PFSK-1 (cell line): ENCODE measurements at regions not wholly inside any gene's neighbourhood (a gene's known extent, or its start where the extent isn't known, plus 50 kb on each side); places are given as distances from the start of the nearest gene placed in this dataset.

ENCODE experiments used
- FOXP2 ChIP-seq: optimal IDR thresholded peaks from 2 replicates; pipeline ENCODE3; 2011; ENCODE audit warnings: borderline replicate concordance, control low read depth, inconsistent platforms; ENCODE audit not compliant: insufficient read depth; ENCODE audit errors: extremely low read length, extremely low read depth
- POLR2AphosphoS5 ChIP-seq: IDR thresholded peaks from 2 replicates; pipeline ENCODE4 v1.6.1; 2012; ENCODE audit warnings: low read depth, mild to moderate bottlenecking, control low read depth, low read length, moderate library complexity
- SIN3A ChIP-seq: IDR thresholded peaks from 2 replicates; pipeline ENCODE4 v1.6.1; 2012; ENCODE audit warnings: mild to moderate bottlenecking, low read length, moderate library complexity, borderline replicate concordance; ENCODE audit not compliant: insufficient read depth
- TAF1 ChIP-seq: IDR thresholded peaks from 2 replicates; pipeline ENCODE4 v1.6.1; 2012; ENCODE audit warnings: low read length, control low read depth, borderline replicate concordance; ENCODE audit not compliant: insufficient read depth
- TF ChIP-seq, protein P1 (sequence below), 2 experiments: IDR thresholded peaks; 2 replicates each; pipeline versions ENCODE4 v1.6.1 to v1.8.0; 2011 to 2012; ENCODE audit warnings: low read depth in 2 of 2, low read length in 2 of 2, control low read depth in 1 of 2, inconsistent platforms in 1 of 2, mild to moderate bottlenecking in 1 of 2, moderate library complexity in 1 of 2; ENCODE audit not compliant: insufficient read depth in 1 of 2

DNA sequence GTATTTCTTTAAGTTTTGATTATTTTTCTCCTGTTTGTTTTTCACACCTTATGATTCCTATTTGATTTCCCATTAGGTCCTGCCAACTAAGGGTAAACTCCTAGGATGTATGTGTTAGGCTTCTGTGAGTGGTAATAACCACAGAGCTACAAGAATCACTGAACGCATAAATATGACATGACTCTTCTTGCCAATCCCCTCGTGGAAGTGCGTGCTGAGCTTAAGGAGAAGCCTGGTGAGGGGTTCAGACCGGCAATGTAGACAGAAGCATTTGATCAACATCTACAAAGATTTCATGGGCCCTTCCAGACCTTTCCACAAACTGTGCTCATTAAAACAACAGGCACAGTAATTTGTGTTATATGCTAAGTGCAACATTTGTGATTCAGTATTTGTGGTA lies 273.8 kb upstream of the SNX7 start:
- no peak for TF ChIP-seq SIN3A

DNA sequence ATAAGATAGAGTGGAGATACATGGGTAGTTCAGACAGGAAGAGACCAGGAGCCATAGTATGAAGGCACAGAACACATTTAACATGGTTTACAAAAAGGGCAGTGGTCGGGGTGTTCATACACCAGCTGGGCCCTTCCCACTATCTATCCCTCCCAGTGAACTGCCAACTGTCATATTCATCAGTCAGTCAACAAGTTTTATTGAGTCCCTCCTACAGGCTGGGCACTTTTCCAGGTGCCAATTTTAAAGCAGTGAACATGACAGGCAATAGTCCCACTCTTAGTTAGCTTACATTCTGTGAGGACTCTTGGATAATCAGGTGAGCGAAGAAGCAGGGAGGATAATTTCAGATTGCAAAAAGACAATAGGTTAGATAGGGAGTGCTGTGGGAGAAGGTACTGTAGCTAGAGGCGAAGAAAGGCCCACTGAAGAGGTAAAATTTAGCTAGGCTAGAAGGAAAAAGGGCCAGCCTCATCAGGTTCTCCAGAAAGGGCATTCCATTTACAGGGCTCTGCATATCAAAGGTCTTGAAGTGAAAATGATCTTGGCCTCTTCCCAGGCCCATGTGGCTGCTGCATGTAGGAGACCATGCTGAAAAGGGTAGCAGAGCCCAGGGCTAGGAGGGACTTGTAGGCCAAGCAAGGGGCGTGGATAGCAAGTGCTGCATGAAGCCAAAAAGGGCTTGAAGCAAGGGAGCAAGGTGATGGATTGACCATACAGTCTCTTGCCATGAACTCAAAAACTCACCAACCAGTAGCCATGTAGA lies 274.7 kb upstream of the SNX7 start:
- TF ChIP-seq, protein P1, sequence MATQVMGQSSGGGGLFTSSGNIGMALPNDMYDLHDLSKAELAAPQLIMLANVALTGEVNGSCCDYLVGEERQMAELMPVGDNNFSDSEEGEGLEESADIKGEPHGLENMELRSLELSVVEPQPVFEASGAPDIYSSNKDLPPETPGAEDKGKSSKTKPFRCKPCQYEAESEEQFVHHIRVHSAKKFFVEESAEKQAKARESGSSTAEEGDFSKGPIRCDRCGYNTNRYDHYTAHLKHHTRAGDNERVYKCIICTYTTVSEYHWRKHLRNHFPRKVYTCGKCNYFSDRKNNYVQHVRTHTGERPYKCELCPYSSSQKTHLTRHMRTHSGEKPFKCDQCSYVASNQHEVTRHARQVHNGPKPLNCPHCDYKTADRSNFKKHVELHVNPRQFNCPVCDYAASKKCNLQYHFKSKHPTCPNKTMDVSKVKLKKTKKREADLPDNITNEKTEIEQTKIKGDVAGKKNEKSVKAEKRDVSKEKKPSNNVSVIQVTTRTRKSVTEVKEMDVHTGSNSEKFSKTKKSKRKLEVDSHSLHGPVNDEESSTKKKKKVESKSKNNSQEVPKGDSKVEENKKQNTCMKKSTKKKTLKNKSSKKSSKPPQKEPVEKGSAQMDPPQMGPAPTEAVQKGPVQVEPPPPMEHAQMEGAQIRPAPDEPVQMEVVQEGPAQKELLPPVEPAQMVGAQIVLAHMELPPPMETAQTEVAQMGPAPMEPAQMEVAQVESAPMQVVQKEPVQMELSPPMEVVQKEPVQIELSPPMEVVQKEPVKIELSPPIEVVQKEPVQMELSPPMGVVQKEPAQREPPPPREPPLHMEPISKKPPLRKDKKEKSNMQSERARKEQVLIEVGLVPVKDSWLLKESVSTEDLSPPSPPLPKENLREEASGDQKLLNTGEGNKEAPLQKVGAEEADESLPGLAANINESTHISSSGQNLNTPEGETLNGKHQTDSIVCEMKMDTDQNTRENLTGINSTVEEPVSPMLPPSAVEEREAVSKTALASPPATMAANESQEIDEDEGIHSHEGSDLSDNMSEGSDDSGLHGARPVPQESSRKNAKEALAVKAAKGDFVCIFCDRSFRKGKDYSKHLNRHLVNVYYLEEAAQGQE (IDR thresholded peaks at IDR 0.05; ENCODE audit: insufficient read depth in 1 of 2, low read depth in 2 of 2, low read length in 2 of 2), result no peak
- no peak for TF ChIP-seq TAF1
- TF ChIP-seq SIN3A, result no peak
- no peak for TF ChIP-seq POLR2AphosphoS5
- no peak for TF ChIP-seq FOXP2

DNA sequence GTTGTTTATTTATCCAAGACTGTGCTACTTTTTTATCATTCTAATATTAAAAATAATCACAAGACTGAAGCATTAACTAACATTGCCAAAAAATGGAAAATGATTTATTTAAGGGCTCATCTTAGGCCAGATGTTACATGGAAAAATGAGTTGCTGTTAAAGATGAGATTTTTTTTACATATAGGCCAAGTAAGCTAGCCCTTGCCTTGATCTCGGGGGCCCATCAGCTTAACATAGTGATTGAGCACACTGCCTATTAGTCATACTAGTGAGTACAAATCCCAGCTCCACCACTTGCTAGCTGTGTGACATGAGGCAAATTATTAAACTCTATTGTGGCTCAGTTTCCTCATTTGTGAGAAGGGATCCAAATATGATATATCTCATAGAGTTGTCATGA lies 275.9 kb upstream of the SNX7 start:
- TF ChIP-seq POLR2AphosphoS5 (no peak), TAF1 (no peak), SIN3A (no peak), FOXP2 (no peak)
- TF ChIP-seq, protein P1 (IDR thresholded peaks at IDR 0.05; ENCODE audit: insufficient read depth in 1 of 2, low read depth in 2 of 2, low read length in 2 of 2), result no peak

DNA sequence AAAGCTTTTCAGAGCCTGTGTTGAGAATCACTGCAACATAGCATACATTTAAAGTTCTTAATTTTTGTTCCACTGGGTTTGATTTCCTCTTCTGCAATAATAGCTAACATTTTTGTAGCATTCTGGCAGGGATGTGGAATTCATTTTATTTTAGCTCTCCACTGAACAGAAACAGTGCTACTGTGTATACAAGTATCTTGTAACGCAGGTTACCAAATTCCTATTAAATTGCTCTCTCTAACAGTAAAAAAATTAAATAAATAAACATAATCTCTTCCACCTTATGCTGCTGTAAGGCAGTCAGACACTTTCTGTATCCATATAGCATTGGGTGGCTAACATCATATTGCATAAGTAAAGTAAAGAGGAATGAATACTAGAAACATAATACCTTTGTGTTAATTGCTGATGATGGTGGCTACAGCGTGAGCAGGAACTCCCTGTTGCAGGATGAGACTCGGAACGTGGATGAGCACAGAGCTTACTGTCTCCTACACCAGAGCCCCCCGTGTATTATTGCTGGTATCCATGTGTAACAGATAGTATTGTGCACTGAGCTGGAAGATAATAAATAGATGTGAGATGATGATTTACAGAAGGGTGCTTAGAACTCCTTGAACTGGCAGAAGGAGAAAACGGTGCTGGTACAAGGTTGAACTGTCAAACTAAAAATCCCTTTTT lies 276.9 kb upstream of the SNX7 start:
- TF ChIP-seq, protein P1 (IDR thresholded peaks at IDR 0.05; ENCODE audit: insufficient read depth in 1 of 2, low read depth in 2 of 2, low read length in 2 of 2), result no peak
- TF ChIP-seq TAF1 (no peak), SIN3A (no peak)

DNA sequence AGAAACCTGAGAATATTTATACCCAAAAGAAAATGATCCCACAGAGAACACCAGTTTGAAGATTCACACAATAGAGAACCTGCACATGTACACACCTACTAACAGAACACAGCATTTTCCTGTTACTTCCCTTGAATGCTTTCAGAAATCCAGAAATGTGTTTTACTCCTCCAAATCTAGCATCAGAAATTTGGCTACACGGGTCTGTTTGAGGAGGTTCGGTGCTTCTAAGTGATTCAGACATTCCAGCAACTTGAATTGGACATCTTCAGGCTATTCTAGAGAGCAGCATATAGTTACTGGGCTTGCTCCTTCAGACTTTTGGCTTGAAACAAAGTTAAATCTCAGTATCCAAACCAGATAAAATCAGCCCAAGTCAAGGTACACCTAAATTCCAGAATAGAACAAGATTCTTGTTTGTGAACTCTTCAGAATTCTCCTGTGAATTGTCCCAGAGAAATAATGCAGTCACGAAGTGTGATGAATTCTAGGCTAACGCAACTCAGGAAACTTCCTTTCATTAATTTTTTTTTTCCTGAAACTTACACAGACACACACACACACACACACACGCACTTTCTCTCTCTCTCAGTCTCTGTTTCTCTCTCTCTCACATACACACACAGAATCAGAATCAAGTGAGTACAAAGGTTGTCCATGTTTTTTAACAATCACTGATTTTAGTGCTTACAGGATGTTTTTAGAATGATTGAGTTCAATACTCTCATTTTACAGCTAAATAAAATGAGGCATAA lies 278.4 kb upstream of the SNX7 start:
- TF ChIP-seq FOXP2 (no peak), SIN3A (no peak), TAF1 (no peak), POLR2AphosphoS5 (no peak)
- TF ChIP-seq, protein P1 (IDR thresholded peaks at IDR 0.05; ENCODE audit: insufficient read depth in 1 of 2, low read depth in 2 of 2, low read length in 2 of 2), result no peak
